ENCODE measurements at regions not wholly inside any gene's neighbourhood (a gene's known extent, or its start where the extent isn't known, plus 50 kb on each side); places are given as distances from the start of the nearest gene placed in this dataset.

- TF ChIP-seq FOS (IDR thresholded peaks at IDR 0.05; ENCODE audit: borderline replicate concordance, insufficient read depth, low read length) (no peak), POLR2AphosphoS5 (IDR thresholded peaks at IDR 0.05; ENCODE audit: insufficient read depth, low read depth, low read length) (no peak), MAX (IDR thresholded peaks at IDR 0.05; ENCODE audit: insufficient read depth, insufficient read length) (no peak), CTCF (IDR thresholded peaks at IDR 0.05; ENCODE audit: extremely low read depth in 1 of 2, insufficient read depth in 1 of 2, low read depth in 1 of 2, low read length in 2 of 2) (no peak), MYC (IDR thresholded peaks at IDR 0.05; ENCODE audit: low read depth, low read length) (no peak), GATA2 (IDR thresholded peaks at IDR 0.05; ENCODE audit: insufficient read depth, insufficient read length, low read depth, low read length) (no peak), EZH2 (IDR thresholded peaks at IDR 0.05; ENCODE audit: borderline replicate concordance, low read depth, low read length, severe bottlenecking) (no peak), POLR2A (IDR thresholded peaks at IDR 0.05; ENCODE audit: low read depth, low read length) (no peak), JUN (IDR thresholded peaks at IDR 0.05; ENCODE audit: borderline replicate concordance, insufficient read depth, insufficient read length, low read depth) (no peak)
- BruUV-seq (replicated peaks): no TSS peak
- no peaks in the 10 kb centered on the region for H3K9me3 ChIP-seq (replicated peaks; ENCODE audit: control insufficient read depth, insufficient read depth, low read length)
- CTCF ChIA-PET: no interaction called here
- DNase-seq (ENCODE audit: low read depth, low spot score): no peak
- FAIRE-seq: no peak
- intact Hi-C loops (cut with micrococcal nuclease) (no loop called here), dilution Hi-C loops (cut with MboI; ENCODE audit: extremely low pct_ligation_motif_present, low sequenced_read_pairs) (no loop called here)
- no peak overlapping the region for H2AFZ ChIP-seq (ENCODE audit: low read depth, low read length)
- H3K9ac ChIP-seq (replicated peaks; ENCODE audit: extremely low read depth, insufficient read depth, low read length): no peak overlapping the region
- H3K9me1 ChIP-seq (replicated peaks; ENCODE audit: control insufficient read depth, extremely low read depth, insufficient read depth, low read length): no peaks in the 10 kb centered on the region
- no peak overlapping the region for H3K27ac ChIP-seq (ENCODE audit: insufficient read depth, low read depth, low read length)
- no peaks in the 10 kb centered on the region for H3K36me3 ChIP-seq (ENCODE audit: control insufficient read depth in 2 of 2, extremely low read depth in 1 of 2, insufficient read depth in 2 of 2, low read length in 2 of 2)
- POLR2A ChIA-PET: no interaction called here
- H3K27me3 ChIP-seq (ENCODE audit: control insufficient read depth in 2 of 2, insufficient read depth in 2 of 2, low read length in 2 of 2): no peaks in the 10 kb centered on the region
- no peaks in the 10 kb centered on the region for H3K4me1 ChIP-seq (ENCODE audit: control insufficient read depth, extremely low read depth, insufficient read depth, low read length)
- H3K4me2 ChIP-seq (ENCODE audit: insufficient read depth, low read length): no peak overlapping the region
- no peak overlapping the region for H3K4me3 ChIP-seq (replicated peaks in 1 of 3; ENCODE audit: insufficient read depth in 1 of 3, low read depth in 1 of 3, low read length in 3 of 3)
- no peaks in the 10 kb centered on the region for H3K79me2 ChIP-seq (ENCODE audit: control insufficient read depth, insufficient read depth, low read length)
- H4K20me1 ChIP-seq (replicated peaks; ENCODE audit: control insufficient read depth, extremely low read depth, insufficient read depth, low read length): no peaks in the 10 kb centered on the region
These were observed 727.6 kb upstream of the CHRM3 start for GRCh38 chr1:238658763-238659162.

All from endothelial cell of umbilical vein (primary cell).